ENCODE measurements at regions not wholly inside any gene's neighbourhood (a gene's known extent, or its start where the extent isn't known, plus 50 kb on each side); places are given as distances from the start of the nearest gene placed in this dataset.

DNA sequence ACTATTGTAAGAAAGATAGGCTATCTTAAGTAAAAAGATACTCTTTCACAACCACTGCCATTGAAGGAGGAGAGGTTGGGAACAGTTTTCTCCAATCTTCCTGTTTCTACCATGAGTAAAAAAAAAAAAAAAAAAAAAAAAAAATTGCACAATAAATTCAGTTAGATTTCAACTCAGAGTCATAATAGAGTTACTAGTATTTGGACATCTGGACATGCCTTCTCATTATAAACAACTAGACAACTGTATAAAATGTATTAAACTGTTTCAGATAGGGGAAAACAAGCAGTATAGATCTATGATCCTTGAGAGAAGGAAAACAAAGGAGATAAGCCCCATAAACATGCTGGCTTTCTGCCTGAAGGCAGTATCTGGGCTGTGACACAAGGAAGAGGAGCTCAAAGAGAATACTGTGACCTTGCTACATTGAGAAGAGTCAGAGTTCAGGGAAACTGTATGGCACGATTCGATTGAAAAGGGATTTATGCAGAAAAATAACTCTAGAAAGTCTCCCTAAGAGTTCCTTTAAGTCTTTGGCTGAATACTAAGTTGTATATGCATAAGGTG is 249.2 kb upstream of the POU5F2 start:
- TF ChIP-seq, protein P1, sequence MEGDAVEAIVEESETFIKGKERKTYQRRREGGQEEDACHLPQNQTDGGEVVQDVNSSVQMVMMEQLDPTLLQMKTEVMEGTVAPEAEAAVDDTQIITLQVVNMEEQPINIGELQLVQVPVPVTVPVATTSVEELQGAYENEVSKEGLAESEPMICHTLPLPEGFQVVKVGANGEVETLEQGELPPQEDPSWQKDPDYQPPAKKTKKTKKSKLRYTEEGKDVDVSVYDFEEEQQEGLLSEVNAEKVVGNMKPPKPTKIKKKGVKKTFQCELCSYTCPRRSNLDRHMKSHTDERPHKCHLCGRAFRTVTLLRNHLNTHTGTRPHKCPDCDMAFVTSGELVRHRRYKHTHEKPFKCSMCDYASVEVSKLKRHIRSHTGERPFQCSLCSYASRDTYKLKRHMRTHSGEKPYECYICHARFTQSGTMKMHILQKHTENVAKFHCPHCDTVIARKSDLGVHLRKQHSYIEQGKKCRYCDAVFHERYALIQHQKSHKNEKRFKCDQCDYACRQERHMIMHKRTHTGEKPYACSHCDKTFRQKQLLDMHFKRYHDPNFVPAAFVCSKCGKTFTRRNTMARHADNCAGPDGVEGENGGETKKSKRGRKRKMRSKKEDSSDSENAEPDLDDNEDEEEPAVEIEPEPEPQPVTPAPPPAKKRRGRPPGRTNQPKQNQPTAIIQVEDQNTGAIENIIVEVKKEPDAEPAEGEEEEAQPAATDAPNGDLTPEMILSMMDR (IDR thresholded peaks at IDR 0.05), result no peak
- TF ChIP-seq POLR2A (IDR thresholded peaks at IDR 0.05), result no peak
- TF ChIP-seq EP300 (IDR thresholded peaks at IDR 0.05; ENCODE audit: low read depth), result no peak
- TF ChIP-seq POLR2AphosphoS5 (IDR thresholded peaks at IDR 0.05), result no peak

All from transverse colon (tissue), 4 donors.